Muscle of leg (tissue), 3 donors: ENCODE measurements at regions not wholly inside any gene's neighbourhood (a gene's known extent, or its start where the extent isn't known, plus 50 kb on each side); places are given as distances from the start of the nearest gene placed in this dataset.
A peak's percentile ranks its signal among the peaks of the same experiment; 100 is the strongest.
"Not testable (repeated sequence)": the region's sequence is repeated elsewhere in the genome, so short reads cannot be mapped to it uniquely, and the experiment has no call there.

Experiments
- DNase-seq: peaks from one replicate; pipeline ENCODE4 v3.0.0; 2013
- H3K27ac ChIP-seq: one replicate; pipeline ENCODE4 v1.5.1; 2013; ENCODE audit warnings: mild to moderate bottlenecking, low read length, control low read depth
- H3K27me3 ChIP-seq: one replicate; pipeline ENCODE4 v1.6.1; 2013; ENCODE audit warnings: low read length; ENCODE audit not compliant: control insufficient read depth, insufficient read depth
- H3K36me3 ChIP-seq: one replicate; pipeline ENCODE4 v1.6.1; 2013; ENCODE audit warnings: low read length; ENCODE audit not compliant: control insufficient read depth, insufficient read depth
- H3K4me1 ChIP-seq: one replicate; pipeline ENCODE4 v1.6.1; 2013; ENCODE audit warnings: low read length; ENCODE audit not compliant: control insufficient read depth, insufficient read depth
- H3K4me3 ChIP-seq: one replicate; pipeline ENCODE4 v1.5.1; 2013; ENCODE audit warnings: low read length, control low read depth
- H3K9me3 ChIP-seq: replicated peaks from 2 replicates; pipeline ENCODE4 v1.6.1; 2013; ENCODE audit warnings: low read depth, low read length; ENCODE audit not compliant: control insufficient read depth
- WGBS: methylation state at CpG from one replicate; pipeline ENCODE4 v1.1.5; 2013; ENCODE audit warnings: missing lambda C conversion rate; ENCODE audit not compliant: insufficient coverage; 5-methylcytosine and 5-hydroxymethylcytosine counted together

DNA sequence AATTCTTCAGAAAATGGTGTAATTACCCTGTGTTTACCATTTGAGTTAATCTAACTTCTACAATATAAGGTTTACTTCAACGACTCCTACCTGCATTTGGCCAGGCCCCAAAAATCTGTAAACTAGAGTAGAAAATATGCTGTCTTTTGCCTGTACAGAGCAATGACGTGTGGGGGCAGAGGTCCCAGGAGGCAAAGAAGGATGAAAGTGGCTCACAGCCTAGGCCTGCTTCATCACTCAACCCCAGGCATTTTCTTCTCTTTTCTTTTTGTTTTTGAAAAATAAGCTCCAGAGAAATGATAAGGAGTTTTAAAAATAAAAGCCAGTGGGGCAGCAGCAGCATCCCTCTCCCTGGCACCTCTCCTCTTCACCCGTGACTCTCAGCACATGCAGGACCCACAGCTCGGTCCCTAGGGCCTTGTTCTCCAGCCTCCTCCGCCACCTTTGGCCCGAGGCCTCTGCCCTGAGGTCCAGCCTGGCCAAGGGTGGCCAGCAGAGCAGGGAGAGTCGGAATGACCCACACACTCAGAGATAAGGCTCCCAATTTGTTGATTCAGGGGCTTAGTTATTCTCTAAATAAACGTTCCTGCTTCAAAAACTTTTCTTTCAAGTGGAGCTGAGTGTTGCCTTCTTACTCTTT, 76.6 kb upstream of the ADRA1D start:
- H3K4me3 ChIP-seq: no peak overlapping the region
- 64% methylated on average over 3 of the region's 8 CpGs for WGBS
- H3K36me3 ChIP-seq: no peaks in the 10 kb centered on the region
- no peak overlapping the region for H3K27ac ChIP-seq
- H3K27me3 ChIP-seq: peaks cover 4% of the 10 kb centered on the region
- no peaks in the 10 kb centered on the region for H3K4me1 ChIP-seq
- no peak for DNase-seq
- no peaks in the 10 kb centered on the region for H3K9me3 ChIP-seq

GRCh38 chr20:4324611-4325243, 75.6 kb upstream of the ADRA1D start:
- DNase-seq: no peak
- H3K4me1 ChIP-seq: no peaks in the 10 kb centered on the region
- no peak overlapping the region for H3K4me3 ChIP-seq
- 88% methylated on average over 1 of the region's 5 CpGs for WGBS
- H3K9me3 ChIP-seq: no peaks in the 10 kb centered on the region
- H3K27me3 ChIP-seq: peaks cover 4% of the 10 kb centered on the region
- H3K36me3 ChIP-seq: no peaks in the 10 kb centered on the region
- H3K27ac ChIP-seq: no peak overlapping the region

DNA sequence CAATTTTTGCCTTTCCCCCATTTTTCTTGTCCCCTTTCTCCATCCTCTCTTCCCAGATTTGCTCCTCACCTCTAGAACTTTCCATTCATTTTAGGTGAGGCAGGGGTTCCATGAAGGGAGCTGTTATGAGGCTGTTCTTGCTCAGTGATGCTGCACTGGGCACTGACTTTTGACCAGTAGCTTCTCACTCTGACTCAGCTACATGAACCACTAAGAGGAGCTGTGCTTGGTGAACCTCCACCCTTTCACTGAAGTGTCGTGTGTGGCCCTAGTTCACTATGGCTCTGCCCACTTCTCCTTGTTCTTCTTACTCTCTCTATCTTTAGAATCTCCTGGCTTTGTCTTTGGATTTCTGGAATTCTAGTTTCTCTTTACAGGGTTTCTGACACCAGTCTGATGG, 73.4 kb upstream of the ADRA1D start:
- Histone ChIP-seq H3K36me3 (no peaks in the 10 kb centered on the region), H3K27me3 (peaks cover 4% of the 10 kb centered on the region), H3K9me3 (no peaks in the 10 kb centered on the region), H3K4me1 (no peaks in the 10 kb centered on the region), H3K27ac (no peak overlapping the region), H3K4me3 (no peak overlapping the region)
- no CpG with 5 or more reads among the region's 1 CpG for WGBS
- DNase-seq: no peak

GRCh38 chr20:4320291-4320690, 71.2 kb upstream of the ADRA1D start:
- Histone ChIP-seq H3K4me1 (no peaks in the 10 kb centered on the region), H3K9me3 (no peaks in the 10 kb centered on the region), H3K36me3 (no peaks in the 10 kb centered on the region), H3K4me3 (no peak overlapping the region), H3K27me3 (peaks cover 2% of the 10 kb centered on the region), H3K27ac (no peak overlapping the region)
- DNase-seq: no peak
- WGBS: 95% methylated on average over 3 of the region's 5 CpGs

- Histone ChIP-seq H3K27ac (no peak overlapping the region), H3K9me3 (no peaks in the 10 kb centered on the region), H3K4me1 (no peaks in the 10 kb centered on the region), H3K27me3 (no peaks in the 10 kb centered on the region), H3K36me3 (no peaks in the 10 kb centered on the region), H3K4me3 (no peak overlapping the region)
- no peak for DNase-seq
Measured at GRCh38 chr20:4318891-4319290, 69.8 kb upstream of the ADRA1D start.

- H3K36me3 ChIP-seq, H3K4me1 ChIP-seq, H3K27me3 ChIP-seq, DNase-seq, H3K27ac ChIP-seq, H3K4me3 ChIP-seq, H3K9me3 ChIP-seq: not testable (repeated sequence)
- no CpG with 5 or more reads among the region's 4 CpGs for WGBS
Measured at GRCh38 chr20:4310616-4311015, 61.5 kb upstream of the ADRA1D start.

GRCh38 chr20:4306206-4306605, 57.1 kb upstream of the ADRA1D start:
- Histone ChIP-seq H3K4me3 (no peak overlapping the region), H3K4me1 (no peaks in the 10 kb centered on the region), H3K27ac (no peak overlapping the region), H3K27me3 (peaks cover 2% of the 10 kb centered on the region), H3K36me3 (no peaks in the 10 kb centered on the region), H3K9me3 (peaks cover 5% of the 10 kb centered on the region)
- no CpG with 5 or more reads among the region's 2 CpGs for WGBS
- DNase-seq: peak; percentile 30

DNA sequence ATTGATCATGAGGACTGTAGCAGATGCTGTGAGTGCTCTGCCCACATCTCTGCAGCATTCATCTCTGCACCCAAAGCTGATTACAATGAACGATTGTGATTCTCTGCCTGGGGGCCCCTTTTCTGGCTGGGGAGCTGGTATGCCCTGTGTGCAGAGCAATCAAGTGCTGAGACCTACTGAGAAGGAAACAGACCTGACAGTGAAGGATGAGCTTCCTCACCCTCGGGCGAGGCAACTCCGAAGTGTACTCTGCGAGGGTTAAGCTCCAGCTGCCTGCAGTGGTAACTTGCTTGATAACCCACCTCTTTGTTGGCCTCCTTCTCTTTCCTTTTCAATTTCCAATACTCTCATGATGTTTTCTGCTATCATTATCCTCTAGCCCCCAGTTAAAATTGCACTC, 56.0 kb upstream of the ADRA1D start:
- DNase-seq: no peak
- H3K4me1 ChIP-seq: peaks cover 2% of the 10 kb centered on the region
- no peaks in the 10 kb centered on the region for H3K9me3 ChIP-seq
- WGBS: 88% methylated on average over 5 of the region's 5 CpGs
- no peaks in the 10 kb centered on the region for H3K36me3 ChIP-seq
- no peak overlapping the region for H3K27ac ChIP-seq
- no peak overlapping the region for H3K4me3 ChIP-seq
- H3K27me3 ChIP-seq: peaks cover 6% of the 10 kb centered on the region

DNA sequence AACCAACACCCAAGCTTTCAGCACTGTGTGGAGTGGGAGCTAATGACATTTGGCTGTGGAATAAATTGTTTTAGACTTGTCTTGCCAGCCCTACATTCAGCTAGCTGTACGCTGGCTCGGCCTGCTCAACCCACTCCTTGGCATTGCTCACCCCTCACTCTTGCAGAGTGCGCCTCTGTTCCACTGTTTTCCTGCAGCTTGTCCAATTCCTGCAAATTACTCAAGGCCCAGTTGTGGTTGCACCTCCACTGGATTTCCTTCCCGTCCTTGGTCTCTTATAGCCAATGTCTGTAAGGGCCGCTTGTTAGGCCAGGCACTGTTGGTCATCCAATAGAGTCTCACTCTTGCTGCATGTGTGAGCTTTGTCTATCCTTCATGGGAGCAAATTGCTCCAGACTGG, 55.5 kb upstream of the ADRA1D start:
- Histone ChIP-seq H3K27ac (no peak overlapping the region), H3K27me3 (peaks cover 6% of the 10 kb centered on the region), H3K4me3 (no peak overlapping the region), H3K36me3 (no peaks in the 10 kb centered on the region), H3K9me3 (no peaks in the 10 kb centered on the region), H3K4me1 (peaks cover 2% of the 10 kb centered on the region)
- no peak for DNase-seq
- 69% methylated on average over 5 of the region's 5 CpGs for WGBS

DNA sequence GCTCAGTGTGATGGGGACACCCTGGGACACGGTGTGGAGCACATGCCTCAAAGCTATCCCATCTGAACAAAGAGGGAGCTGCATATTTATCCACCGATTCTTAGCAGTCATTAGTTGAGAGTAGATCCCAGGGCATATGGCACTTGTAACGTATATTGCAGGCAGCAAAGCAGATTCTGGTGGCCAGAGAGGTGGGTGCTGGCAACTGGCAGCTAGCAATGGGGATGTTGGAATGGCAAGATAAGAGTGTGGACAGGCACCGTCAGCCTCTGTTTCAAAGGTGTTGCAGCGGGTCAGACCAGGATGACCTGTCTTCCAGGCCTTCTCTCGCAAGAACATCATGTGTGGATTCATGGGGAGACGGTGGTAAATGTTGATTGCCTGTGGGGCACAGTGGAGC, 54.0 kb upstream of the ADRA1D start:
- WGBS: 85% methylated on average over 6 of the region's 7 CpGs
- H3K27ac ChIP-seq: no peak overlapping the region
- H3K27me3 ChIP-seq: peaks cover 6% of the 10 kb centered on the region
- peaks cover 2% of the 10 kb centered on the region for H3K4me1 ChIP-seq
- H3K9me3 ChIP-seq: no peaks in the 10 kb centered on the region
- DNase-seq: no peak
- H3K4me3 ChIP-seq: no peak overlapping the region
- H3K36me3 ChIP-seq: no peaks in the 10 kb centered on the region

DNA sequence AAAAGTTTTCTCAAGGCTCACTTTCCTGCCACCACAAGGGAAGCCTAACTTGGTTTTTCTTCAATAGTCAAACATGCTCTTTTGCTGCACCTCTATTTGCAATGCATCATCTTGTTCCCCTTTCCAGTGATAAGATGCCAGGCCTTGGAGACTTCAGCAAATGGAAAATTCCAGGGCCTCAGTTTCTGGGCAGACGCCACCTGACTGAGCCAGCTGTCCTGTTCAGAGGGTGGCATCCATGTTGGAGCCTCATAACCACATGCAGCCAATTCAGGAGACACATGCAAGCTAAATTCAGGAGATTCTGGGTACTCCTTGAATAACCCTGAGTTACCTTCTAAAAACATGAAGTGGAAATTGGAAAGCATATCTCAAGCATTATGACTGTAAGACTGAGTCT, 51.8 kb upstream of the ADRA1D start:
- Histone ChIP-seq H3K4me1 (peaks cover 11% of the 10 kb centered on the region), H3K36me3 (no peaks in the 10 kb centered on the region), H3K27ac (no peak overlapping the region), H3K9me3 (no peaks in the 10 kb centered on the region), H3K27me3 (peaks cover 6% of the 10 kb centered on the region), H3K4me3 (no peak overlapping the region)
- no peak for DNase-seq
- 100% methylated on average over 1 of the region's 1 CpG for WGBS
